ENCODE measurements at regions not wholly inside any gene's neighbourhood (a gene's known extent, or its start where the extent isn't known, plus 50 kb on each side); places are given as distances from the start of the nearest gene placed in this dataset.

DNA sequence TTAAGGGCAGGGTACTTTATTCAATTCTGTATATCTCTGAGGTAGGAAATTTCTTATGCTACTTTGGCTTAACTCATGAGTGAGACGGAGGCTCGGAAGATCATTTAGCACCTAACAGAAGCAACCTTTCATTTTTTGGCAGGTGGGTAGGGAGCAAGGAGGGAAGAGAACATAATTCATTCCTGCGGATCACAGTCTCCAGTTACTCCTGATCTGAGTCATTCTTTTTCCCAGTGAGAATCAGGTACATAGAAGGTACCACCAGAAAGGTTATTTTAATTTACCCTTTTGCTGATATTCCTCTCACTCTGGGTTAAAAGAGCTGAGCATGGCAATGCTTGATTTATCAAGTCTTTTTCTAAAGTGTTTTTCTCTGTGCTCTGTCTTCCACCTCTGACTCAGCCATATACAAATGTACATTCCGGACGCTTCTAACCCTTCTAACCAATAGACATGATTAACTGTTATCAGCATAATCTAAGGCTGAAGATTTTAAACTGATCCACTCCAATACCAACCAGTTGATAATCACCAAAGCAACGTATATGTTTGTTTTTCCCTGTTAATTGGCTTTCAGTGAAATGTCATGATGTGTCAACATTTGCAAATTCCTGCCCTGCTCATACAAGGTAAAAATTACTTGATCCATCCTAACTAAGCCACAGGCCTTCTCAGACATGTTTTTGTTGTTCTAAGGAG is 271.7 kb downstream of the DUSP10 start:
- no peak for DNase-seq (ENCODE audit: low spot score)

GRCh38 chr1:221473411-221473810 is 268.5 kb downstream of the DUSP10 start:
- DNase-seq (ENCODE audit: low spot score), result no peak

- DNase-seq (ENCODE audit: low spot score), result no peak
Measured at GRCh38 chr1:221477252-221477651, 264.6 kb downstream of the DUSP10 start.

DNA sequence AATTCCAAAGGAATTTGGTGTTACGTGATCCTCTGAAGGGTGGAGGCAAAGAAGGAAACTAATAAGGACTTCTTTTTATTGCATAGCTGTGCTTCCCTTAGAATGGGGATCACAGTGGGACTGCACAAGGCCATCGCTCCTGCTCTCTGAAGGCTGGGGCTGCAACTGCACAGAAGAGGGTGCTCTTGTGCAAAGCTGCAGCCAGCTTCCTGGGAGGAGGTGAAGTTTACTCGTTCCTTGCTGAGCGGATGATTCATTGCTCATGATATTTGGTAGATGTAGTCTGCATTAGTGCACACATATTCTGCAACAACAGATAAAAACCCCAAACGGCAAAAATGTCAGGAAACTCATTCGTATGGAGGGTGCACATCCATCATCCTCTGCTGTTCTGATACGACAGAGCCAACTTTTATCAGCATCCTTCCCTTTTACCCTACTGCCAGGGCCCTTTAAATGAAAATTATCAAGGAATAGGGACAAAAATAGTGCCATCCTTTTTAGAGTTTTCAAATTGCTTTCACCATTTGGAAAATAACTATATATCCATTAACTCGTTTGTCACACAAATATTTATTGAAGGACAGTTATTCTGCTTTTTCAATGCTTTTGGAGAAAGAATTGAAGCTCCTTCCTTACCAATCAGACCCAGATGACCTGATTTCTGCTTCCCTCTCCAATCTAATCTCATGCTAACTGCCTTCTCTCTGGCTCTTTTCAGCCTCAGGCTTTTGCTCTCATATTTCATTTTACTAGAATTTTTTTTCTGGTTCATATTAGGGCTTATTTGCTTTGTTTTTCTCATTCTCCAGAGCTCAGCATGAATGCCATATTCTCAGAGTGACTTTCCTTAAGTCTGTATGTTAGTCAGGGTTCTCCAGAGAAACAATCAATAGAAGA is 263.6 kb downstream of the DUSP10 start:
- peak; percentile 59 for DNase-seq (ENCODE audit: low spot score)

GRCh38 chr1:221487781-221488524 is 253.9 kb downstream of the DUSP10 start:
- DNase-seq (ENCODE audit: low spot score), result no peak

- no peak for DNase-seq (ENCODE audit: low spot score)
Measured at GRCh38 chr1:221488550-221488949, 253.3 kb downstream of the DUSP10 start.

- no peak for DNase-seq (ENCODE audit: low spot score)
Measured at GRCh38 chr1:221494670-221495069, 247.2 kb downstream of the DUSP10 start.

DNA sequence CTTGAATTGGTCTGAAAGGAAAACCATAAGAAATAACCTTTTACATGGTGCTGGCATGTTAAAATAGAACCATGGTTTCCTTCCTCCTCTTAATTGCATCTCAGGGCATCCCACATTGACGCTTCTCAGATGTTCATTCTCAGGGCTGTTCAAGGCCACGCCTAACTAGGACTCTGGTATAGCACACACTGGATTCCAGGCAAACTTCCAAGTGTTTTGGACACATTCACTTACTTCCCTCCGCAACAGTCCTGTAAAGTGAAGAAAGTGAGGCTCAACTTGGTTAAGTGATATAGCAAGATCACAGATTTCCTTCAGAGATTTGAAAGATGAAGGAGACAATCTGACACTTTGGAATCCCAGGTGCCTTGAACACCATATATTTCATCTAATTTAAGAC is 244.8 kb downstream of the DUSP10 start:
- no peak for DNase-seq (ENCODE audit: low spot score)

DNA sequence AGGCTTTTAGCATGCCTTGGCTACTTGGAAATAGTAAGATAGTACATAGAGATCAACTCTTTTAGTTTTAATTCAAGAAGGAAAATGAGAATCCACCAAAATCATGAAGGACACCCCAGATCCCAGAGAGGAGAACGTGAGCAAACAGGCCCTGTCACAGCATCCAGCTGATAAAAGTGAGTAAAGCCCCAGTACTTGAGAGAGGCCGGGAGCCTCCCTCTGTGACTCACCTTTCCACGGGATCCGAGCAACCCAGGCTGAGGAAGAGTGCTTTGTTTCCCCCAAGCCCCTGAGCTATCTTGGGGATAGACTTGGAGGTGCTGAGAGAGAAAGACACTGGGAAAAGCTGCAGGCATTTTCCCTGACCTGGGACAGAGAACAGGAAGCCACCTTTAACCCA is 238.6 kb downstream of the DUSP10 start:
- no peak for DNase-seq (ENCODE audit: low spot score)

DNA sequence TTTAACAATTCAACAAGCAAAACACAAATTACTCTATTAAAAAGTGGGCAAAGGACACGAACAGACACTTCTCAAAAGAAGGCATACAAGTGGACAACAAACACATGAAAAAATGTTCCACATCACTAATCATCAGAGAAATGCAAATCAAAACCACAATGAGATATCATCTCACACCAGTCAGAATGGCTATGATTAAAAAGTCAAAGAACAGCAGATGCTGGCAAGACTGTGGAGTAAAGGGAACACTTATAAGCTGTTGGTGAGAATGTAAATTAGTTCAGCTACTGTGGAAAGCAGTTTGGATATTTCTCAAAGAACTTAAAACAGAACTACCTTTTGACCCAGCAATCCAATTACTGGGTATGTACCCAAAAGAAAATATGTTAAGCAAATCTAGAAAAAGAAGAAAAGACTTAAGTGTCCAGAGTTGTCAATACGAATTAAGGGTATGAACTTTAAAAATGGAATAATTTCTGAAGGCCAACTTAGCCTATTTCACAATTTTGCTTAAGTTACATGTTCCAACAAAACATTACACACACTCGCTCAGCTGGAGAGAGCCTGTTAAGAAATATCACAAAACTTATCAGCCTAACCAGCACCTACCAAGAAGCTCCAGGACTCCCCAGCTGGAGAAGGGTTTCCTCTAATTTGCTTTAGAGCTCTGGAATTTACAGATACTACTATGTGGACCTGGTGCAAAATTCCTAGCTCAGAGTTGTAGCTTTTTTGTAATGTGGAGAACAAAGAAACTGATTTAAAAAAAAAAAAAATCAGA is 232.1 kb downstream of the DUSP10 start:
- DNase-seq (ENCODE audit: low spot score), result no peak

GRCh38 chr1:221510793-221511503 is 230.9 kb downstream of the DUSP10 start:
- no peak for DNase-seq (ENCODE audit: low spot score)

GRCh38 chr1:221511797-221512196 is 230.1 kb downstream of the DUSP10 start:
- DNase-seq (ENCODE audit: low spot score), result no peak

- DNase-seq (ENCODE audit: low spot score), result no peak
Measured at GRCh38 chr1:221514806-221515205, 227.1 kb downstream of the DUSP10 start.

GRCh38 chr1:221515496-221515895 is 226.4 kb downstream of the DUSP10 start:
- no peak for DNase-seq (ENCODE audit: low spot score)

DNA sequence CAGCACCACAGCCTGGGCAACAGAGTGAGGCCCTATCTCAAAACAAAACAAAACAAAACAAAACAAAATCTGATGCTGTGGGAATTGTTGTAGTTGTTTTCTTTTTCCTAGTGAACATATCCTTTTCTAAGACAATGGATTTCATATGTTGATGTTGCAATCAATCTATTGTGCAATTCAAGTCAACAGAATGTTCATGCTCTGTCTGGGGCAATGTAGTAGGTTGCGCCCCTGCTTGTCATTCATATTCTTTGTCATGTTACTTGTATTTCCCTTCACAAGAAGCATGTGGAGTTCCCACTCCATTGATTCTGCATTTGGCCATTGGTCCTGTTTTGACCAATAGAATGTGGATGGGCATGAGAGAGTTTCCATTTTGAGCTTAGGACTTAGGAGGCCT is 223.9 kb downstream of the DUSP10 start:
- DNase-seq (ENCODE audit: low spot score), result no peak

GRCh38 chr1:221520250-221520649 is 221.6 kb downstream of the DUSP10 start:
- DNase-seq (ENCODE audit: low spot score), result no peak

- DNase-seq (ENCODE audit: low spot score), result no peak
Measured at GRCh38 chr1:221521686-221522085, 220.2 kb downstream of the DUSP10 start.

- no peak for DNase-seq (ENCODE audit: low spot score)
Measured at GRCh38 chr1:221522529-221522940, 219.4 kb downstream of the DUSP10 start.

GRCh38 chr1:221525749-221526148 is 216.1 kb downstream of the DUSP10 start:
- no peak for DNase-seq (ENCODE audit: low spot score)

GRCh38 chr1:221527302-221527701 is 214.6 kb downstream of the DUSP10 start:
- DNase-seq (ENCODE audit: low spot score), result no peak
